Tibial nerve (tissue), 3 donors: ENCODE measurements at regions not wholly inside any gene's neighbourhood (a gene's known extent, or its start where the extent isn't known, plus 50 kb on each side); places are given as distances from the start of the nearest gene placed in this dataset.

Experiments
- EP300 ChIP-seq, 2 donors: sonication (generic); formaldehyde crosslinking; IDR thresholded peaks; one replicate each; pipeline ENCODE4 v1.6.1; 2017; ENCODE audit warnings: antibody characterized with exemption in 2 of 2, mild to moderate bottlenecking in 1 of 2
- POLR2A ChIP-seq, 2 donors: fragments of 450-650 bp; IDR thresholded peaks; one replicate each; pipeline ENCODE4 v1.6.1; 2017; ENCODE audit warnings: antibody characterized with exemption in 2 of 2, mild to moderate bottlenecking in 2 of 2, moderate library complexity in 2 of 2

- TF ChIP-seq POLR2A (IDR thresholded peaks at IDR 0.05) (no peak), EP300 (IDR thresholded peaks at IDR 0.05) (no peak)
Observed at GRCh38 chr14:85165094-85165493, 364.9 kb upstream of the FLRT2 start.
